ENCODE measurements at regions not wholly inside any gene's neighbourhood (a gene's known extent, or its start where the extent isn't known, plus 50 kb on each side); places are given as distances from the start of the nearest gene placed in this dataset.

GRCh38 chr1:25033030-25033827 lies 103.2 kb upstream of the RUNX3 start:
- TF ChIP-seq CTCF (IDR thresholded peaks at IDR 0.05 in 4 of 5, conservative IDR thresholded peaks at IDR 0.05 in 1 of 5): no peak
- no peak for TF ChIP-seq POLR2A (IDR thresholded peaks at IDR 0.05)
